ENCODE measurements at regions not wholly inside any gene's neighbourhood (a gene's known extent, or its start where the extent isn't known, plus 50 kb on each side); places are given as distances from the start of the nearest gene placed in this dataset.

- TF ChIP-seq ZNF462 (CRISPR knock-in tag; IDR thresholded peaks at IDR 0.05) = no peak
These were observed 481.4 kb upstream of the CAMK1G start (continued) for GRCh38 chr1:209102120-209102519.

GRCh38 chr1:209102531-209102930, 481.0 kb upstream of the CAMK1G start:
- Mint-ChIP-seq H3K27me3 (ENCODE audit: insufficient read depth, low read depth, poor library complexity) (peaks cover 9% of the 10 kb centered on the region), H3K27ac (peak overlapping the region; percentile 78), H3K36me3 (ENCODE audit: low read depth) (no peaks in the 10 kb centered on the region; the same call in 2 of the 3 replicates), H3K4me1 (peaks cover 30% of the 10 kb centered on the region), H3K4me3 (no peak overlapping the region), H3K9me3 (peaks cover 6% of the 10 kb centered on the region; the same call in 2 of the 3 replicates)
- Histone ChIP-seq H3K4me3 (no peak overlapping the region), H4K20me1 (replicated peaks; ENCODE audit: insufficient read depth) (no peaks in the 10 kb centered on the region), H2AFZ (peak overlapping the region; percentile 58), H3K9me2 (ENCODE audit: insufficient read depth) (no peaks in the 10 kb centered on the region), H3K36me3 (ENCODE audit: insufficient read depth) (no peaks in the 10 kb centered on the region), H3K4me1 (ENCODE audit: insufficient read depth) (peaks cover 19% of the 10 kb centered on the region), H3K27ac (ENCODE audit: low read depth) (no peak overlapping the region), H3K79me2 (replicated peaks; ENCODE audit: insufficient read depth) (no peaks in the 10 kb centered on the region), H3K4me2 (no peak overlapping the region), H3K27me3 (ENCODE audit: insufficient read depth) (no peaks in the 10 kb centered on the region), H3F3A (replicated peaks; ENCODE audit: low read depth) (no peaks in the 10 kb centered on the region)
- no peak for DNase-seq (ENCODE audit: low spot score)
- no peak for ATAC-seq
- TF ChIP-seq REST (IDR thresholded peaks at IDR 0.05; ENCODE audit: unreplicated experiment) (no peak), NANOG (IDR thresholded peaks at IDR 0.05; ENCODE audit: borderline replicate concordance) (no peak), POLR2AphosphoS5 (IDR thresholded peaks at IDR 0.05; ENCODE audit: low read depth) (no peak), EZH2phosphoT487 (IDR thresholded peaks at IDR 0.05; ENCODE audit: unreplicated experiment) (no peak), EZH2 (IDR thresholded peaks at IDR 0.05; ENCODE audit: low read depth, unreplicated experiment) (no peak), ZNF114 (CRISPR knock-in tag; IDR thresholded peaks at IDR 0.05) (no peak), ETS1 (IDR thresholded peaks at IDR 0.05) (no peak)
- TF ChIP-seq, protein P1, sequence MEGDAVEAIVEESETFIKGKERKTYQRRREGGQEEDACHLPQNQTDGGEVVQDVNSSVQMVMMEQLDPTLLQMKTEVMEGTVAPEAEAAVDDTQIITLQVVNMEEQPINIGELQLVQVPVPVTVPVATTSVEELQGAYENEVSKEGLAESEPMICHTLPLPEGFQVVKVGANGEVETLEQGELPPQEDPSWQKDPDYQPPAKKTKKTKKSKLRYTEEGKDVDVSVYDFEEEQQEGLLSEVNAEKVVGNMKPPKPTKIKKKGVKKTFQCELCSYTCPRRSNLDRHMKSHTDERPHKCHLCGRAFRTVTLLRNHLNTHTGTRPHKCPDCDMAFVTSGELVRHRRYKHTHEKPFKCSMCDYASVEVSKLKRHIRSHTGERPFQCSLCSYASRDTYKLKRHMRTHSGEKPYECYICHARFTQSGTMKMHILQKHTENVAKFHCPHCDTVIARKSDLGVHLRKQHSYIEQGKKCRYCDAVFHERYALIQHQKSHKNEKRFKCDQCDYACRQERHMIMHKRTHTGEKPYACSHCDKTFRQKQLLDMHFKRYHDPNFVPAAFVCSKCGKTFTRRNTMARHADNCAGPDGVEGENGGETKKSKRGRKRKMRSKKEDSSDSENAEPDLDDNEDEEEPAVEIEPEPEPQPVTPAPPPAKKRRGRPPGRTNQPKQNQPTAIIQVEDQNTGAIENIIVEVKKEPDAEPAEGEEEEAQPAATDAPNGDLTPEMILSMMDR (conservative IDR thresholded peaks at IDR 0.05; ENCODE audit: low read depth in 2 of 2) = no peak

All from GM23338 (cell line).